ENCODE measurements at regions not wholly inside any gene's neighbourhood (a gene's known extent, or its start where the extent isn't known, plus 50 kb on each side); places are given as distances from the start of the nearest gene placed in this dataset.

DNA sequence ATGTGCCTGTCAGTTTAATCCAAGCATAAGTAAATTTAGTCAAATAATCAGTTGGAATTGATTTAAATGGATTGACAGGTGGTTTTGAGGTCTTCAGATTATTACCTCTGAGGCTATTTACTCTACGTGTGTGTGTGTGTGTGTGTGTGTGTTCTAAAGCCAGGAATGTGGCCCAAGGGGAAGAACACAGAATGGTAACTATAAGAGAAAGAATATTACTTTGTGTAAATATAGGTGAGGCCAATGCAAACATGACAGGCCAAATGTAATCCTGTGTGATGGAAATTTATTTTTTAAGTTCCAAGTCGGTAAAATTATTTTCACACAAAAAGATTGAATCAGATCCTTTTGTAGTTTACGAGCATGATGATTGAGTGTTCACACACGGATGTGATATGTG is 390.0 kb downstream of the PLK2 start:
- TF ChIP-seq, protein P1, sequence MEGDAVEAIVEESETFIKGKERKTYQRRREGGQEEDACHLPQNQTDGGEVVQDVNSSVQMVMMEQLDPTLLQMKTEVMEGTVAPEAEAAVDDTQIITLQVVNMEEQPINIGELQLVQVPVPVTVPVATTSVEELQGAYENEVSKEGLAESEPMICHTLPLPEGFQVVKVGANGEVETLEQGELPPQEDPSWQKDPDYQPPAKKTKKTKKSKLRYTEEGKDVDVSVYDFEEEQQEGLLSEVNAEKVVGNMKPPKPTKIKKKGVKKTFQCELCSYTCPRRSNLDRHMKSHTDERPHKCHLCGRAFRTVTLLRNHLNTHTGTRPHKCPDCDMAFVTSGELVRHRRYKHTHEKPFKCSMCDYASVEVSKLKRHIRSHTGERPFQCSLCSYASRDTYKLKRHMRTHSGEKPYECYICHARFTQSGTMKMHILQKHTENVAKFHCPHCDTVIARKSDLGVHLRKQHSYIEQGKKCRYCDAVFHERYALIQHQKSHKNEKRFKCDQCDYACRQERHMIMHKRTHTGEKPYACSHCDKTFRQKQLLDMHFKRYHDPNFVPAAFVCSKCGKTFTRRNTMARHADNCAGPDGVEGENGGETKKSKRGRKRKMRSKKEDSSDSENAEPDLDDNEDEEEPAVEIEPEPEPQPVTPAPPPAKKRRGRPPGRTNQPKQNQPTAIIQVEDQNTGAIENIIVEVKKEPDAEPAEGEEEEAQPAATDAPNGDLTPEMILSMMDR (conservative IDR thresholded peaks at IDR 0.05) = no peak
- TF ChIP-seq ZFX (IDR thresholded peaks at IDR 0.05) = no peak
